PC-9 (cell line): ENCODE measurements at regions not wholly inside any gene's neighbourhood (a gene's known extent, or its start where the extent isn't known, plus 50 kb on each side); places are given as distances from the start of the nearest gene placed in this dataset.
A peak's percentile ranks its signal among the peaks of the same experiment; 100 is the strongest.

Experiments
- BruUV-seq: library from RNA; stranded (reverse); fragments of 400-500 nt; replicated peaks from 2 replicates; lab custom pipeline; 2021; lab: Mats Ljungman, UMichigan
- CTCF ChIA-PET: fragments of 300-600 bp; sonication (Branson Sonifier 250); formaldehyde crosslinking; loops from one replicate; lab custom pipeline; 2022; ENCODE audit warnings: antibody characterized with exemption; lab: Charles Lee
- POLR2A ChIA-PET: fragments of 300-600 bp; sonication (Branson Sonifier 250); formaldehyde crosslinking; loops from one replicate; lab custom pipeline; 2022; ENCODE audit warnings: antibody characterized with exemption; ENCODE audit not compliant: unreplicated experiment; lab: Charles Lee
- DNase-seq, 2 experiments: peaks; one replicate each; pipeline versions ENCODE4 v3.0.0 to v3.0.0-alpha.2; 2015 to 2022; ENCODE audit warnings: mixed read lengths in 1 of 2
- H2AFZ ChIP-seq: fragments of 200-600 bp; sonication (generic); 2 replicates; pipeline ENCODE4 v1.8.1; 2017; ENCODE audit warnings: antibody characterized with exemption
- H3F3A ChIP-seq: fragments of 200-600 bp; sonication (generic); 2 replicates; pipeline ENCODE4 v1.8.1; 2017; ENCODE audit warnings: antibody characterized with exemption, mild to moderate bottlenecking, low read depth; ENCODE audit not compliant: insufficient read depth
- H3K27ac ChIP-seq: fragments of 200-600 bp; sonication (generic); 2 replicates; pipeline ENCODE4 v1.6.1; 2016; ENCODE audit warnings: mixed run types
- H3K27me3 ChIP-seq: fragments of 200-600 bp; sonication (generic); 2 replicates; pipeline ENCODE4 v1.6.1; 2016; ENCODE audit warnings: low read depth, mixed run types; ENCODE audit not compliant: insufficient read depth
- H3K36me3 ChIP-seq: fragments of 200-600 bp; sonication (generic); 2 replicates; pipeline ENCODE4 v1.6.1; 2016; ENCODE audit warnings: low read depth, mixed run types
- H3K4me1 ChIP-seq: fragments of 200-600 bp; sonication (generic); replicated peaks from 2 replicates; pipeline ENCODE4 v1.6.1; 2016; ENCODE audit warnings: mixed run types; ENCODE audit not compliant: insufficient read depth
- H3K4me2 ChIP-seq: fragments of 200-600 bp; sonication (generic); 2 replicates; pipeline ENCODE4 v1.6.1; 2017; ENCODE audit warnings: mixed run types
- H3K4me3 ChIP-seq: fragments of 200-600 bp; sonication (generic); 2 replicates; pipeline ENCODE4 v1.6.1; 2016; ENCODE audit warnings: mixed run types
- H3K79me2 ChIP-seq: fragments of 200-600 bp; sonication (generic); 2 replicates; pipeline ENCODE4 v1.6.1; 2017; ENCODE audit warnings: low read depth, mixed run types
- H3K9me2 ChIP-seq: fragments of 200-600 bp; sonication (generic); 2 replicates; pipeline ENCODE4 v1.8.1; 2017; ENCODE audit warnings: mild to moderate bottlenecking; ENCODE audit not compliant: insufficient read depth
- H3K9me3 ChIP-seq: fragments of 200-600 bp; sonication (generic); 2 replicates; pipeline ENCODE4 v1.8.1; 2016; ENCODE audit warnings: low read depth; ENCODE audit not compliant: insufficient read depth
- H4K20me1 ChIP-seq: fragments of 200-600 bp; sonication (generic); 2 replicates; pipeline ENCODE4 v1.8.1; 2017; ENCODE audit not compliant: insufficient read depth
- CTCF ChIP-seq: fragments of 200-600 bp; sonication (generic); conservative IDR thresholded peaks from 2 replicates; pipeline ENCODE4 v1.6.1; 2017; ENCODE audit warnings: mixed run types, antibody characterized with exemption, mild to moderate bottlenecking, moderate library complexity
- EZH2 ChIP-seq: fragments of 200-600 bp; sonication (generic); IDR thresholded peaks from 2 replicates; pipeline ENCODE4 v1.8.0; 2017; ENCODE audit warnings: antibody characterized with exemption, low read depth
- intact Hi-C: fragments of 100-400 bp; cut with micrococcal nuclease; formaldehyde crosslinking; loops from one replicate; pipeline ENCODE4 v1.10.0; 2022; ENCODE audit not compliant: unreplicated experiment

DNA sequence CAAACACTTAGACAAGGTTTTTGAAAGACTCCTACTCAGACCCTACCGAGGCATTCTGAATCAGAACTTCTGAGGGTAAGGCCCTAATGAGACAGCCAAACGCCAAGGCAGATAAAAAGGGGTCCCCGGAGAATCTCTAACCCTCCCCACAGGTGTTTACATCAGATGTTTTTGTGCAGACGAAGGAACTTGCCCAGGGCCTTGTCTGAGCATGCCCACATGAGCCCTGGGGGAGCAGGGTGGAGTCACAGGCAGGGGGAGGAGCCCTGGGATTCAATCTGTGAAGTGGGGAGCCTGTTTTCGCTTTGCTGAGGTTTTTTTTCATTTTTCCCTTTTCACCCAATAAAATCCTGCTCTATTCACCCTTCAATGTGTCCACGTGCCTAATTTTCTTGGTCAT lies 61.6 kb upstream of the MED4 start:
- POLR2A ChIA-PET, result no interaction called here
- no peaks in the 10 kb centered on the region for H3K27me3 ChIP-seq
- H3K4me3 ChIP-seq, result no peak overlapping the region
- no peak overlapping the region for H2AFZ ChIP-seq
- no peaks in the 10 kb centered on the region for H3K79me2 ChIP-seq
- peaks cover 13% of the 10 kb centered on the region for H3K4me1 ChIP-seq
- H3K9me2 ChIP-seq, result no peaks in the 10 kb centered on the region
- peak overlapping the region; percentile 26 for H3K27ac ChIP-seq
- CTCF ChIA-PET, result no interaction called here
- H4K20me1 ChIP-seq, result no peaks in the 10 kb centered on the region
- no peak for DNase-seq
- no peaks in the 10 kb centered on the region for H3K9me3 ChIP-seq
- no peaks in the 10 kb centered on the region for H3F3A ChIP-seq
- H3K36me3 ChIP-seq, result no peaks in the 10 kb centered on the region
- intact Hi-C loops, result loop anchor here (10.0 kb wide), 1 partner anchor 78 kb away; the partner anchor contains the start of gene ITM2B
- no TSS peak for BruUV-seq
- H3K4me2 ChIP-seq, result no peak overlapping the region
- no peak for TF ChIP-seq CTCF
- no peak for TF ChIP-seq EZH2

DNA sequence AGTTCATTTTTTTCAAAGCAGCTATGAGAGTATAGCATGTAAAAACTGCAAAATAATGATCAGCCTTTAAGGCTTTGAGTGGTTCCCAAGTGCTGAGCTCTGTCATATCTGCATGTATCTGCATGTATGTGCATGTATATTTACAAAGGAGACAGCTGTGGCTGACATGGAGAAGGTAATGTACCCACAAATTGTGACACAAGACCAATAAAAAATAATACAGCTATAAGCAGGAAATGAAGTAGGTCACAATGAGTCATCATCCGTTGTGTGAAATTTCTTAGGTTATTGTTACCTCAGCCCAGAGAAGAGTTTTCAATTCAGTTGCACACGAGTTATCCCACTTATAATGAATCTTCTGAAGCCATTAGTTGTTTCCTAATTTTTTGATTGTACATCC lies 60.9 kb upstream of the MED4 start:
- Histone ChIP-seq H3K4me1 (peaks cover 13% of the 10 kb centered on the region), H3K36me3 (no peaks in the 10 kb centered on the region), H3K27me3 (no peaks in the 10 kb centered on the region), H3K79me2 (no peaks in the 10 kb centered on the region), H3K4me2 (peak overlapping the region; percentile 7; the same call in 1 of the 2 replicates), H3K9me2 (no peaks in the 10 kb centered on the region), H3K4me3 (no peak overlapping the region), H4K20me1 (no peaks in the 10 kb centered on the region), H3K9me3 (no peaks in the 10 kb centered on the region), H3F3A (no peaks in the 10 kb centered on the region), H3K27ac (peak overlapping the region; percentile 26), H2AFZ (no peak overlapping the region)
- peak in 1 of 2 experiments; percentile 71 for DNase-seq
- no TSS peak for BruUV-seq
- intact Hi-C loops, result loop anchor here (10.0 kb wide), 1 partner anchor 79 kb away; the partner anchor contains the start of gene ITM2B
- ChIA-PET CTCF (no interaction called here), POLR2A (interaction anchor here (0.5 kb wide), 1 partner anchor 66 kb away, joined by 7 read pairs; no protein-coding TSS in a partner anchor)
- TF ChIP-seq CTCF (no peak), EZH2 (no peak)

DNA sequence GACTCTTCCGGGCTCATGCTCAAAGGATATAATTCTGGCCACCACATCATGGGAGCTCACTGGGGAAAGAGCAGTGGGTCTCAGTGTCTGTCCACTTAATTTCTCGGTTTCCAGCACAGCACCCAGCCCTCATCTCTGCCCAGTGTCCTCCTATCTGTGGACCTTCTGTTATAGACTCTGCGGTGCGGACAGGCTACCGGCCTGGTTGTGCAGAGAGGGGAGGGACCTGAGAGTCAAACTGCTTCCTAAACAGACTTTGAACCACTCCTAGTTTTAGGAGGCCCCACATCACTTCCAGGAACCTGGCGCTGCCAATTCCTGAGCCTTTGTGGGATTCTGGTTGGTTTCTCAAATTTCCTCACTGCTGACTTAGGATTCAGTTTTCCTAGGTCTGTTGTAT lies 59.8 kb upstream of the MED4 start:
- POLR2A ChIA-PET, result no interaction called here

More for the DNA sequence above, 59.8 kb upstream of the MED4 start:
- DNase-seq, result no peak
- no peaks in the 10 kb centered on the region for H3K9me2 ChIP-seq
- no peaks in the 10 kb centered on the region for H3K36me3 ChIP-seq
- no peaks in the 10 kb centered on the region for H3F3A ChIP-seq
- no TSS peak for BruUV-seq
- no peak overlapping the region for H3K4me2 ChIP-seq
- intact Hi-C loops, result loop anchor here (10.0 kb wide), 1 partner anchor 80 kb away; the partner anchor contains the start of gene ITM2B
- no peaks in the 10 kb centered on the region for H3K27me3 ChIP-seq
- CTCF ChIA-PET, result no interaction called here
- H3K79me2 ChIP-seq, result no peaks in the 10 kb centered on the region
- H2AFZ ChIP-seq, result no peak overlapping the region
- H3K9me3 ChIP-seq, result no peaks in the 10 kb centered on the region
- H3K4me1 ChIP-seq, result peaks cover 13% of the 10 kb centered on the region
- H3K4me3 ChIP-seq, result no peak overlapping the region
- no peak overlapping the region for H3K27ac ChIP-seq
- TF ChIP-seq CTCF (no peak), EZH2 (no peak)
- H4K20me1 ChIP-seq, result no peaks in the 10 kb centered on the region
